ENCODE measurements at regions not wholly inside any gene's neighbourhood (a gene's known extent, or its start where the extent isn't known, plus 50 kb on each side); places are given as distances from the start of the nearest gene placed in this dataset.

DNA sequence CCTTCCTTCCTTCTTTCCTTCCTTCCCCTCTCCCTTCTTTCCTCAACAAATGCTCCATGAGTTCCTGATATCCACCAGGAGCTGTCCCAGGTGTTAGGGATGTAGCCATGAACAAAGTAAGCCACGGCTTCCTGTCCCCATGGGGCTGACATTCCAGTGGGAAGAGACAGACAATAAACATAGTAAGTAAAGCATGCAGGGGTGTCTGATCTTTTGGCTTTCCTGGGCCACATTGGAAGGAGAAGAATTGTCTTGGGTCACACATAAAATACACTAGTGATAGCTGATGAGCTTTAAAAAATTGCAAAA lies 81.5 kb upstream of the ZBTB40 start:
- TF ChIP-seq, protein P1, sequence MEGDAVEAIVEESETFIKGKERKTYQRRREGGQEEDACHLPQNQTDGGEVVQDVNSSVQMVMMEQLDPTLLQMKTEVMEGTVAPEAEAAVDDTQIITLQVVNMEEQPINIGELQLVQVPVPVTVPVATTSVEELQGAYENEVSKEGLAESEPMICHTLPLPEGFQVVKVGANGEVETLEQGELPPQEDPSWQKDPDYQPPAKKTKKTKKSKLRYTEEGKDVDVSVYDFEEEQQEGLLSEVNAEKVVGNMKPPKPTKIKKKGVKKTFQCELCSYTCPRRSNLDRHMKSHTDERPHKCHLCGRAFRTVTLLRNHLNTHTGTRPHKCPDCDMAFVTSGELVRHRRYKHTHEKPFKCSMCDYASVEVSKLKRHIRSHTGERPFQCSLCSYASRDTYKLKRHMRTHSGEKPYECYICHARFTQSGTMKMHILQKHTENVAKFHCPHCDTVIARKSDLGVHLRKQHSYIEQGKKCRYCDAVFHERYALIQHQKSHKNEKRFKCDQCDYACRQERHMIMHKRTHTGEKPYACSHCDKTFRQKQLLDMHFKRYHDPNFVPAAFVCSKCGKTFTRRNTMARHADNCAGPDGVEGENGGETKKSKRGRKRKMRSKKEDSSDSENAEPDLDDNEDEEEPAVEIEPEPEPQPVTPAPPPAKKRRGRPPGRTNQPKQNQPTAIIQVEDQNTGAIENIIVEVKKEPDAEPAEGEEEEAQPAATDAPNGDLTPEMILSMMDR (IDR thresholded peaks at IDR 0.05) = no peak
- no peak for TF ChIP-seq POLR2A (IDR thresholded peaks at IDR 0.05)
- TF ChIP-seq POLR2AphosphoS5 (IDR thresholded peaks at IDR 0.05) = no peak
- TF ChIP-seq EP300 (IDR thresholded peaks at IDR 0.05) = no peak

All from gastroesophageal sphincter (tissue), 3 donors.